ENCODE measurements at regions not wholly inside any gene's neighbourhood (a gene's known extent, or its start where the extent isn't known, plus 50 kb on each side); places are given as distances from the start of the nearest gene placed in this dataset.
"Not testable (repeated sequence)": the region's sequence is repeated elsewhere in the genome, so short reads cannot be mapped to it uniquely, and the experiment has no call there.

DNA sequence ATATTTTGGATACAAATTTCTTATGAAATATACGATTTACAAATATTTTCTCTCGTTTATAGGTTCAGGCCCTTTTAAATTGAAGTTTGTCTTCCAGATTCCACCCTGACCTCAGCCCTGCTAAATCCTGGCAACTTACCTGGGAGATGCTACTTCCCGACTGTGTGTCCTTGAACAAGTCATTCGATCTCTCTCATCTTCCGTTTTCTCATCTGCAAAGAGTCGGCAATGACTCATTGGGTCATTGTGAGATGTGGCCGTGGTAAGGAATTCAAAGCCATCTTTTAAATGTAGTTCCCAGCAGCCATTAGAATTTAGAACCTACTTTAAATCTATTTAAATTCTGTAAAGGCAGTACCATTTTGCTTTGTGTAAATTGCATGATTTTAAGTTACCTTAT lies 72.5 kb downstream of the LHX2 start:
- no peak for DNase-seq

GRCh38 chr9:124087226-124087625 lies 75.7 kb downstream of the LHX2 start:
- DNase-seq, result no peak

DNA sequence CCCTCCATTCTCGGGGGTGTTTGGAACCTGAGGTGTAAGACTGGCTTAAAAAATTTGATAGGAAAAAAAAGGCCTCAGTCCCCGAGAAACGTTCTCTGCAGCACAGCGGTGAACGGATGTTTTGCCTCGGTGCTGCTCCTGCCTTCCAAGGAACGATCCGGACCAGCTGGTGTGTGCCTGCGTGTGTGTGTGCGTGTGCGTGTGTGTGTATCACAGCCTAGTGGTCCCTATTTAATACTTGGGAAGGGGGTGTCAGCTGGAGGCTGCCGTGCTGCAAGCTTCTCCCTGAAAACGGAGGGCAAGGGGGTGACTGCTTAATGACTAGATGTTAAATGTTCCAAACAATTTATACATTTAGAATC lies 76.9 kb downstream of the LHX2 start:
- no peak for DNase-seq

DNA sequence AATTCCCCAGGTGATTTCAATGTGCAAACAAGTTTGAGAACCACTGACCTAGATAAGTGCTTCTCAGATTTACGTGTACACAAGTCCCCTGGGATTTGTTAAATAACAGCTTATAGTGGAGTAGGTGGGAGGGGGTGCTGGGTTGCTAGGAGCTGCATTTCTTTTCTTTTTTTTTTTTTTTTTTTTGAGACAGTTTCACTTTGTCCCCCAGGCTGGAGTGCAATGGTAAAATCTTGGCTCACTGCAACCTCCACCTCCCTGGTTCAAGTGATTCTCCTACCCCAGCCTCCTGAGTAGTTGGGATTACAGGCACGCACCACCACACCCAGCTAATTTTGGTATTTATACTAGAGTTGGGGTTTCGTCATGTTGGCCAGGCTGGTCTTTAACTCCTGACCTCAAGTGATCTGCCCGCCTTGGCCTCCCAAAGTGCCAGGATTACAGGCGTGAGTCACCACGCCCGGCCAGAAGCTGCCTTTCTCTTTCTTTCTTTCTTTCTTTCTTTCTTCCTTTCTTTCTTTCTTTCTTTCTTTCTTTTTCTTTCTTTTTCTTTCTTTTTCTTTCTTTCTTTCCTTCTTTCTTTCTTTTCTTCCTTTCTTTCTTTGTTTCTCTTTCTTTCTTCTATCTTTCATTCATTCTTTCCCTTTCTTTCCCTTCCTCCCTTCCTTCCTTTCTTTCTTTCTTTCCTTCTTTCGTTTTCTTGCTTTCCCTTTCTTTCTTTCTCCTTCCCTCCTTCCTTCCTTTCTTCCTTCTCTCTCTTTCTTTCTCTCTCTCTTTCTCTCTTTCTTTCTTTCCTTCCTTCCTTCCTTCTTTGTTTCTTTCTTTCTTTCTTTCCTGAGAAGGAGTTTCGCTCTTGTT lies 78.3 kb downstream of the LHX2 start:
- not testable (repeated sequence) for DNase-seq

DNA sequence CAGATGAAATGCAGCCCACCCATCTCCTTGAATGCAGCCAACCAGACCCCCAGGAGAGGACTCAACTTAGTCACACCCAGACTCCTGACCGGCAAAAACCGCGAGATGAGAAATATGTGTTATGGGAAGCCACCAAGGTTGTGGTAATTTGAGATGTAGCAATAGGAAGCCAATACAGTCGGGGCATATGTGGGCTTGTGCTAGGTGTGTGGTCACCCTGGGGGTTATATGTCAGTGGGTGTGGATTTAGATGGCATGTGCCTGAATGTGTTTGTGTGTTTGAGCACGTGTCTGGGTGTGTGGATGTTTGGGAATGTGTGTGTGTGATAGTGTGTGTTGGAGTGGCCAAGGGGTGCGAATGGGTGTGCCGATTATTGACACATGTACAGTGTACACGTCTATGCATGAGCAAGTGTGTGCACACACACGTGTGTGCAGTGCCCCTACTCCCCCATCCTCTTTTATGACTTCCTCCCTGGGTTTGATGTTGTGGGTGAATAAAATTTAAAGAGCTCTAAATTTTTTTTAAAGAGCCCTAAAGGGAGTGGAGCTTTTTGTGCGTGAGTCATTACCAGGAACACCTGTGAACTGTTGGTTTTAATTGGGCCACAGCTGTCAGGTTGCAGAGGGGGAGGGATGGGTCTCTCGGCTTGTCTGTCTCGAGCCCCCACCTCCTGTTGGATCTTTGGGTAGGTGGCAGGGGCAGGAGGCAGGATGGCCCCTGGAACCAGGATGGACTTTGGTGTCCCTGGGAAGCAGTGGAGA lies 86.8 kb downstream of the LHX2 start:
- DNase-seq, result no peak

- no peak for DNase-seq
Measured at GRCh38 chr9:124099860-124100259, 88.3 kb downstream of the LHX2 start.

- DNase-seq, result no peak
Measured at GRCh38 chr9:124101215-124101968, 89.8 kb downstream of the LHX2 start.

DNA sequence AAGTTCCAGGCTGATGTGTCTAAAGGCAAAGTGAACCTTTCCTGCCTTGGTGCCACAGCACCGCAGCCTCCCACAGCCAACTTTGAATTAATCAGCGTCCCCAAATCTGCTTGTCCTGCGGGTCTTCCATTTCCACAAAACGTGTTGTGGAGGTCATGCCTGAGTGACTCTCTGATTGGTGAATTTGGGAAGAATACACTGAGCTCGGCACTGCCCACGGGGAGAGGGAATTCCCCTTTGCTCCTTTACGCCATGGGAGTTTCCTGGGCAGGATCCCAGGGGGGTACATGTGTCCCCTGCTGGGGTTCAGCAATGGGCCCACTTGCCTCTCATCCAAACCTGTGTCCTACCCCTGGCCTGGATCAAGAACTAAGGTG lies 90.4 kb downstream of the LHX2 start:
- no peak for DNase-seq

DNA sequence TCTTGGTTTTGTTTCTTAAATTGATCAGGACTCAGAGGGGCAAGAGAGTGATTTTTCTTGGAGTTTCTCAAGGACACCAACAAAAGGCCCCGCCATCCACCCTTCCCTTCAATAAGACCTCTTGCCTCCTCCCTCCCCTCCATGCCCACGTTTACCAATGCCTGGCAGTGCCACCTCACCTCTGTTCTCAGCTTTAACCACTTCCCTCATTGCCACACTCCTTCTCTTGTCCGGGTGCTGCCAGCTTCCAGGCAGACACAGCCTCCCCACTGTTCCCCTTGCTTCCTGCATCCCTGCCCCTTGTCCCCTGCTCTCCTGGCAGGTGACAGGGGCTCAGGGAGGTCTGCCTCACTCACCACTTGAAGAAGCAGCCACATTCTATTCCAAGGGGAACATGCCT lies 90.8 kb downstream of the LHX2 start:
- DNase-seq, result no peak

DNA sequence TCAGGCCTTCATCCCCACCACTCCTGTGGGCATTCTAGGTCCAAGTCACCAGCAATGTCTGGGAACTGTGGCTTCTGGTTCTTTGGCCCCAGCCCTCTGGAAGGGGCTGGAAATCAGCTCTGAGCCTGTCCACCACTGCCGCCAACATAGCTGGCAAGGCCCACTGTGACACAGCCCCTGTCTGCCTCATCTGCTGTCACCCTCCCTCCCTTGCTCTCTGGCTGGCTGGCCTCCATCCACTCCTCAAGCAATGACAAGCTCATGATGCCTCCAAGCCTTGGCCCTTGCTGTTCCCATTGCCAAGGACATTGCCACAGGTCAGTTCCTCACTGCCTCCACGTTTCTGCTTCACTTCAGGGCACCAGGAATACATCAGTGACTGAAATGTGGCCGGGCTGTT lies 93.7 kb downstream of the LHX2 start:
- no peak for DNase-seq

DNA sequence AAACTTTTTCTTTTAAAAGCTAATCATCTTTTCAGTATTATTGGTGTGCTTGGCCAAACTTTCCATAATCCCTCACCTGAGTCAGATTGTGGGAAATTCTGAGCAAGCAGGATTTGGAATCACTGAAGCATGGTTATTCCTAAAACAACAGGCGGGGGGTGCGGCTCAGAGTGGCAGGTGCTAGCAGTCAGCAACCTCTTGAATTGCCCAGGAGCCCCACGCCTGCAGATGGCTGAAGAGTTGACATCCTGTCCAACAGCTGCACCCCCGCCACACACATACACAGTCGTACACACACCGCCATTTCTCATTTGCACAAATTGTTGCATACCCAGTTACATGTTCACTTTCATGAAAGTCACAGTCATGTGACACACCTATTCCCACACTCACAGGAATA lies 96.6 kb downstream of the LHX2 start:
- peak; percentile 82 for DNase-seq

GRCh38 chr9:124110307-124110915 lies 98.8 kb downstream of the LHX2 start:
- no peak for DNase-seq

DNA sequence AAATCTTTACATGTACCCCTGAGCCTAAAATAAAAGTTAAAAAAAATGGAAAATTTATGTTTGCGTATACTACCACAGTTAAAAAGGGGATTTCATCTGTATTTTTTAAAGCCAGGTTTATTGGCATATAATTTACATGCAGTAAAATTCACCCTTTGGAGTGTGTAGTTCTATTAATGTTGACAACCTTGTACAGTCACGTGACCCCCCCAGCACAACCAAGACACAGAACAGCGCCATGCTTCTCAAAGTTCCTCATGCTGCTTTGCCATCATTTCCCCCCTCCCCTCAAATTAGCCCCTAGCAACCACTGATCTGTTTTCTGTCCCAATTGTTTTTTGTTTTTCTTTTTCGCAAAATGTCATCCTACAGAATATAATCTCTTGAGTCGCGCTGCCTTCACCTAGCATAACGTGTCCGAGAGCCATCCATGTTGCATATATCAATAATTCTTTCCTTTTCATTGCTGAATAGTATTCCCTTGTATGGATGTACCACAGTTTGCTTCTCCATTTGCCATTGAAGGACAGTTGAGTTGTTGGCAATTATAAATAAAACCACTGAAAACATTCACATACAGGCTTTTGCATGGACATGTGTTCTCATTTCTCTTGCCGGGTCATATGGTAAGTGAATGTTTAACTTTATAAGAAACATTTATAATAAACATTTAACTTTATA lies 105.3 kb downstream of the LHX2 start:
- no peak for DNase-seq

DNA sequence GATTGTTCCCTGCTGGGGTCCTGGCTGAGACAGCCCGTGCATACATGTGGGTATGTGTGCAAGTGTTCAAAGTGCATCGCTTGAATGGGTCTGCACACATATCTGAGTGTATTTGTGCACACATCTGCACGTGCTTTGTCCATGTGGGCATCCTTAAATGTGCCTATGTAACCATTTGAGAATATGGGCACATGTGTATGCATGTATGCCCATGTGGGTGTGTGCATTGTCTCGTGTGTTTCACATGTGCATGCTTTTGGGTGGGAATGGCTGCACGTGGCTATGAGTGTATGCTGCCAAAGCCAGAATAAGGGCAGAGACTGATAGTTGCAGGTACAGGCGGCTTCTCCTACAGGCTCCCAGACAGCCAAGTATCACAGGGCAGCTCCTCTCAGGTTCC lies 107.3 kb downstream of the LHX2 start:
- no peak for DNase-seq

DNA sequence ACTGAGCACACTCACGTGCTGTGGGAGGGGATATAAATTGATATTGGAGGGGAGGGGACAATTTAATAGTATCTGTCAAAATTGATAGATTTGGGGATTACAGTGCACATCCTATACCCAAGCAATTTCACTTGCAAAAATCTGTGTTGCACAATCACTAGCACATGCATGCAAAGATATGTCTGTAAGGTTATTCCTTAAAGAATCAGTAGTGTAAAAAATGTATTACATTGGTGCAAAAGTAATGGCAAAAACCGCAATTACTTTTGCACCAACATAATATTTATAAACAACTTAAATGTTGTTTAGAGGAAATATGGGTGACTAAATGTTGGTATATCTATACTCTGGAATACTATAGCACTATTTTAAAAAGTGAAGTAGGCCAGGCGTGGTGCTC lies 108.7 kb downstream of the LHX2 start:
- no peak for DNase-seq

DNA sequence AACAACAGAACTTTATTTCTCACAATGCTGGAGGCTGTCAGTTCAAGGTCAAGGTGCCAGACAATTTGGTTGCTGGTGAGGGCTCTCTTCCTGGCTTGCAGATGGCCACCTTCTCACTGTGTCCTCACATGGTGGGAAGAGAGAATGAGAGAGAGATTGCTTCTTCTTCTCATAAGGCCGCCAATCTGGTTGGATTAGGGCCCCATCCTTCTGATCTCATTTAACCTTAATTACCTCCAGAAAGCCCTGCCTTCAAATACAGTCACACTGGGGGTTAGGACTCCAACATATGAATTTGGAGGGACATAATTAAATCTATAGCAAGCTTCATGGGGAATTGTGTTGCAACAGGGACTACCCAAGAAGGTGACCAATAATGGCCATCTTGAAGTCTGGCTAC lies 110.2 kb downstream of the LHX2 start:
- no peak for DNase-seq

GRCh38 chr9:124122321-124122720 lies 110.8 kb downstream of the LHX2 start:
- DNase-seq, result no peak

GRCh38 chr9:124122813-124123462 lies 111.4 kb downstream of the LHX2 start:
- DNase-seq, result no peak

DNA sequence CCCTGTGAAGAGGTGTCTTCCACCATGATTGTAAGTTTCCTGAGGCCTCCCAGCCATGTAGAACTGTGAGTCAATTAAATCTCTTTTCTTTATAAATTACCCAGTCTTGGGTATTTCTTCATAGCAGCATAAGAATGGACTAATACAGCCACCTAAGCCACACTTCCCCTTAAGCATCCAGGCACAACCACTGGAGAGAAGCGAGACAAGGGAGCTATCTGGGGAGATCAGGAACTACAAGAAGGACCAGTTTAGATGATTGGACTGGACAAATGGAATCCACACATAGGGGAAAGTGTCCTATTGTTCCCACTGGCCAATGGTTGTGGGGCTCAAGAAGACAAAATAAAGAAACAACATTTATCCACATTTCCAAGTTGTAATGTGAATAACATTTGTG lies 112.1 kb downstream of the LHX2 start:
- DNase-seq, result not testable (repeated sequence)

GRCh38 chr9:124124729-124125650 lies 113.4 kb downstream of the LHX2 start:
- DNase-seq, result peak; percentile 72

GRCh38 chr9:124125651-124125977 lies 114.0 kb downstream of the LHX2 start:
- DNase-seq, result no peak
